ENCODE measurements at regions not wholly inside any gene's neighbourhood (a gene's known extent, or its start where the extent isn't known, plus 50 kb on each side); places are given as distances from the start of the nearest gene placed in this dataset.

GRCh38 chr15:25946241-25946805 is 83.2 kb upstream of the ATP10A start:
- TF ChIP-seq, protein P1, sequence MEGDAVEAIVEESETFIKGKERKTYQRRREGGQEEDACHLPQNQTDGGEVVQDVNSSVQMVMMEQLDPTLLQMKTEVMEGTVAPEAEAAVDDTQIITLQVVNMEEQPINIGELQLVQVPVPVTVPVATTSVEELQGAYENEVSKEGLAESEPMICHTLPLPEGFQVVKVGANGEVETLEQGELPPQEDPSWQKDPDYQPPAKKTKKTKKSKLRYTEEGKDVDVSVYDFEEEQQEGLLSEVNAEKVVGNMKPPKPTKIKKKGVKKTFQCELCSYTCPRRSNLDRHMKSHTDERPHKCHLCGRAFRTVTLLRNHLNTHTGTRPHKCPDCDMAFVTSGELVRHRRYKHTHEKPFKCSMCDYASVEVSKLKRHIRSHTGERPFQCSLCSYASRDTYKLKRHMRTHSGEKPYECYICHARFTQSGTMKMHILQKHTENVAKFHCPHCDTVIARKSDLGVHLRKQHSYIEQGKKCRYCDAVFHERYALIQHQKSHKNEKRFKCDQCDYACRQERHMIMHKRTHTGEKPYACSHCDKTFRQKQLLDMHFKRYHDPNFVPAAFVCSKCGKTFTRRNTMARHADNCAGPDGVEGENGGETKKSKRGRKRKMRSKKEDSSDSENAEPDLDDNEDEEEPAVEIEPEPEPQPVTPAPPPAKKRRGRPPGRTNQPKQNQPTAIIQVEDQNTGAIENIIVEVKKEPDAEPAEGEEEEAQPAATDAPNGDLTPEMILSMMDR (conservative IDR thresholded peaks at IDR 0.05; ENCODE audit: low read depth, low read length) = no peak
- Histone ChIP-seq H4K20me1 (ENCODE audit: insufficient read depth) (no peaks in the 10 kb centered on the region), H3K4me3 (IDR thresholded peaks at IDR 0.05; ENCODE audit: insufficient read depth, low read depth, low read length) (no peak overlapping the region), H3K79me2 (ENCODE audit: insufficient read depth, low read depth) (no peaks in the 10 kb centered on the region), H3K4me1 (ENCODE audit: low read depth, poor library complexity, severe bottlenecking) (no peaks in the 10 kb centered on the region), H3K4me2 (no peak overlapping the region), H3K27me3 (ENCODE audit: insufficient read depth, low read depth) (no peaks in the 10 kb centered on the region), H3K27ac (no peak overlapping the region), H3K9ac (no peak overlapping the region), H2AFZ (ENCODE audit: low read depth) (no peak overlapping the region), H3K36me3 (ENCODE audit: insufficient read depth) (no peaks in the 10 kb centered on the region)

DNA sequence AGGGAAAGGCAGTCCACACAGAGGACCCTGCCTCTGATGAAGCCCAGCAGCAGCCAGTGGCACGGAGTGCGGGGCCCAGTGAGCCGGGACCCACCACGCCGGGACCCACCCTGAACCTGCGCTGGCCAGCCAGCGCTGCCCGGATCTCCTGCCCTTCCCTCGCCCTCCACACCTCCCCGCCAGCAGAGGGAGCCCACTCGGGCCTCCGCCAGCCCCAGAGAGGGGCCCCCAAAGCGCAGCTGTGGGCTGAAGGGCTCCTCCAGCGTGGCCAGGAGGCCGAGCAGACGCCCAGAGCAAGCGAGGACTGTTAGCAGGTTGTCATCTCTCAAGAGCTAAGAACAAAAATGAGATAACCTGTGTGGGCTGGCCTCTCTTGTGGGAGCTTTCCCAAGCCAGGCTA is 81.3 kb upstream of the ATP10A start:
- no peaks in the 10 kb centered on the region for H3K4me1 ChIP-seq (ENCODE audit: low read depth, poor library complexity, severe bottlenecking)
- no peak overlapping the region for H3K4me2 ChIP-seq
- TF ChIP-seq, protein P1 (conservative IDR thresholded peaks at IDR 0.05; ENCODE audit: low read depth, low read length) = no peak

GRCh38 chr15:25943831-25944230 is 80.7 kb upstream of the ATP10A start:
- H3K9ac ChIP-seq = no peak overlapping the region
- H3K79me2 ChIP-seq (ENCODE audit: insufficient read depth, low read depth) = no peaks in the 10 kb centered on the region
- H2AFZ ChIP-seq (ENCODE audit: low read depth) = no peak overlapping the region
- H3K4me2 ChIP-seq = no peak overlapping the region
- TF ChIP-seq, protein P1 (conservative IDR thresholded peaks at IDR 0.05; ENCODE audit: low read depth, low read length) = no peak
- H4K20me1 ChIP-seq (ENCODE audit: insufficient read depth) = no peaks in the 10 kb centered on the region
- no peaks in the 10 kb centered on the region for H3K27me3 ChIP-seq (ENCODE audit: insufficient read depth, low read depth)
- no peaks in the 10 kb centered on the region for H3K4me1 ChIP-seq (ENCODE audit: low read depth, poor library complexity, severe bottlenecking)
- H3K36me3 ChIP-seq (ENCODE audit: insufficient read depth) = no peaks in the 10 kb centered on the region
- no peak overlapping the region for H3K4me3 ChIP-seq (IDR thresholded peaks at IDR 0.05; ENCODE audit: insufficient read depth, low read depth, low read length)
- H3K27ac ChIP-seq = no peak overlapping the region

More for the DNA sequence above, 81.3 kb upstream of the ATP10A start:
- Histone ChIP-seq H3K27ac (no peak overlapping the region), H3K9ac (no peak overlapping the region), H2AFZ (ENCODE audit: low read depth) (no peak overlapping the region), H3K36me3 (ENCODE audit: insufficient read depth) (no peaks in the 10 kb centered on the region), H3K4me3 (IDR thresholded peaks at IDR 0.05; ENCODE audit: insufficient read depth, low read depth, low read length) (no peak overlapping the region), H4K20me1 (ENCODE audit: insufficient read depth) (no peaks in the 10 kb centered on the region), H3K79me2 (ENCODE audit: insufficient read depth, low read depth) (no peaks in the 10 kb centered on the region), H3K27me3 (ENCODE audit: insufficient read depth, low read depth) (no peaks in the 10 kb centered on the region)

DNA sequence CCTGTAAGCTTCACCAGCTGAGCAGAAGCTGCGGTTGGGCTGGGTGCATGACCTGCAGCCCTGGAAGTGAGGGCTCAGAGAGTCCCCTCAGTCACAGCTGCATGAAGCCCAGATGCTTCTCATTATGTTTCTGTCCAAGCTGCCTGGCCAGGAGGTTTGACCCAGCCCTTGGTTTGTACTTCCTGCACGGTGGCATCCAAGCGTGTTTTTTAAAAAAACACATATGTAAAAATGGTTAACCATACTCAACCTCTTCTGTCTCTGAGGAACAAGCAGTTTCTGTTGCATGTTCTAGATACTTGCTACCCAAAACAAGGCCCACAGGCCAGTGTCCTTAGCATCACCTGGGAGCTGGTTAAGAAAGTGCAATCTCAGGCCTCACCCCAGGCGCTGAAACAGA is 76.0 kb upstream of the ATP10A start:
- H3K9ac ChIP-seq = no peak overlapping the region

More for the DNA sequence above, 76.0 kb upstream of the ATP10A start:
- no peaks in the 10 kb centered on the region for H4K20me1 ChIP-seq (ENCODE audit: insufficient read depth)
- no peaks in the 10 kb centered on the region for H3K79me2 ChIP-seq (ENCODE audit: insufficient read depth, low read depth)
- H3K4me3 ChIP-seq (IDR thresholded peaks at IDR 0.05; ENCODE audit: insufficient read depth, low read depth, low read length) = no peak overlapping the region
- no peak overlapping the region for H3K4me2 ChIP-seq
- no peaks in the 10 kb centered on the region for H3K27me3 ChIP-seq (ENCODE audit: insufficient read depth, low read depth)
- H2AFZ ChIP-seq (ENCODE audit: low read depth) = no peak overlapping the region
- H3K27ac ChIP-seq = no peak overlapping the region
- TF ChIP-seq, protein P1 (conservative IDR thresholded peaks at IDR 0.05; ENCODE audit: low read depth, low read length) = no peak
- H3K36me3 ChIP-seq (ENCODE audit: insufficient read depth) = no peaks in the 10 kb centered on the region
- H3K4me1 ChIP-seq (ENCODE audit: low read depth, poor library complexity, severe bottlenecking) = no peaks in the 10 kb centered on the region
